Neural progenitor cell (in vitro differentiated cells): ENCODE measurements at regions not wholly inside any gene's neighbourhood (a gene's known extent, or its start where the extent isn't known, plus 50 kb on each side); places are given as distances from the start of the nearest gene placed in this dataset.

Source experiments
- CTCF ChIP-seq: fragments of 200-600 bp; sonication (generic); IDR thresholded peaks from 2 replicates; pipeline ENCODE4 v1.5.1; 2017; ENCODE audit warnings: antibody characterized with exemption, mild to moderate bottlenecking
- EZH2phosphoT487 ChIP-seq: fragments of 200-600 bp; sonication (generic); IDR thresholded peaks from 2 replicates; pipeline ENCODE4 v1.6.1; 2017; ENCODE audit warnings: antibody characterized with exemption

GRCh38 chr1:94314222-94314858 lies 77.0 kb upstream of the ARHGAP29 start:
- TF ChIP-seq CTCF (no peak), EZH2phosphoT487 (no peak)
